Loucy (cell line): ENCODE measurements at regions not wholly inside any gene's neighbourhood (a gene's known extent, or its start where the extent isn't known, plus 50 kb on each side); places are given as distances from the start of the nearest gene placed in this dataset.

Experiments
- EZH2phosphoT487 ChIP-seq: fragments of 200-600 bp; IDR thresholded peaks from 2 replicates; pipeline ENCODE4 v1.6.1; 2018; ENCODE audit warnings: antibody characterized with exemption, mild to moderate bottlenecking, moderate library complexity, borderline replicate concordance
- TF ChIP-seq, protein P1 (sequence below): fragments of 200-600 bp; sonication (generic); conservative IDR thresholded peaks from 2 replicates; pipeline ENCODE4 v1.5.1; 2014; ENCODE audit warnings: mild to moderate bottlenecking, antibody characterized with exemption, low read length

DNA sequence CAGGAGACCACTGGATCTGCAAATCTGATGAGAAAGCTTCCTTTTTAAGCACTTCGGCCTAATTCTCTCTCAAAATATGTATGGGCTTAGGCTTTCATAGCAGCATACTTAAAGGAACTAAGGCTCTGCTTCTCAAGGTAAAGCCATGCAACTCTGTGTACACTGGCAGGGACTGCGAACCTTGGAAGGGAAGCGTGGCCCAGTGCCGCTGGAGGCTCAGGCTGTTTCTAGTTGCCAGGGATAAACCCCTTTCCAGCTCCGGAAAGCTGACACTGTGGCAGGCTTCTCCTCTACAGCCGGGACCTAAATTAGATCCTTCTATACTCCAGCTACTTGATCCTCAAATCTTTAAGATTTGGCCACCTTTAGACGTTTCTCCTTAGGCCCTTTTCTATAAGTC is 1091.3 kb upstream of the TENM3 start:
- TF ChIP-seq, protein P1, sequence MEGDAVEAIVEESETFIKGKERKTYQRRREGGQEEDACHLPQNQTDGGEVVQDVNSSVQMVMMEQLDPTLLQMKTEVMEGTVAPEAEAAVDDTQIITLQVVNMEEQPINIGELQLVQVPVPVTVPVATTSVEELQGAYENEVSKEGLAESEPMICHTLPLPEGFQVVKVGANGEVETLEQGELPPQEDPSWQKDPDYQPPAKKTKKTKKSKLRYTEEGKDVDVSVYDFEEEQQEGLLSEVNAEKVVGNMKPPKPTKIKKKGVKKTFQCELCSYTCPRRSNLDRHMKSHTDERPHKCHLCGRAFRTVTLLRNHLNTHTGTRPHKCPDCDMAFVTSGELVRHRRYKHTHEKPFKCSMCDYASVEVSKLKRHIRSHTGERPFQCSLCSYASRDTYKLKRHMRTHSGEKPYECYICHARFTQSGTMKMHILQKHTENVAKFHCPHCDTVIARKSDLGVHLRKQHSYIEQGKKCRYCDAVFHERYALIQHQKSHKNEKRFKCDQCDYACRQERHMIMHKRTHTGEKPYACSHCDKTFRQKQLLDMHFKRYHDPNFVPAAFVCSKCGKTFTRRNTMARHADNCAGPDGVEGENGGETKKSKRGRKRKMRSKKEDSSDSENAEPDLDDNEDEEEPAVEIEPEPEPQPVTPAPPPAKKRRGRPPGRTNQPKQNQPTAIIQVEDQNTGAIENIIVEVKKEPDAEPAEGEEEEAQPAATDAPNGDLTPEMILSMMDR = no peak
- no peak for TF ChIP-seq EZH2phosphoT487
